ENCODE measurements at regions not wholly inside any gene's neighbourhood (a gene's known extent, or its start where the extent isn't known, plus 50 kb on each side); places are given as distances from the start of the nearest gene placed in this dataset.
A peak's percentile ranks its signal among the peaks of the same experiment; 100 is the strongest.
"Not testable (repeated sequence)": the region's sequence is repeated elsewhere in the genome, so short reads cannot be mapped to it uniquely, and the experiment has no call there.

- peak; percentile 6 for DNase-seq (ENCODE audit: low read depth)
These were observed 134.2 kb upstream of the SFSWAP start for GRCh38 chr12:131576734-131577133.

- no peak for DNase-seq (ENCODE audit: low read depth)
These were observed 133.1 kb upstream of the SFSWAP start for GRCh38 chr12:131577766-131578165.

- no peak for DNase-seq (ENCODE audit: low read depth)
These were observed 131.9 kb upstream of the SFSWAP start for GRCh38 chr12:131578828-131579470.

- DNase-seq (ENCODE audit: low read depth): no peak
These were observed 127.7 kb upstream of the SFSWAP start for GRCh38 chr12:131583090-131583712.

- DNase-seq (ENCODE audit: low read depth): no peak
These were observed 124.6 kb upstream of the SFSWAP start for GRCh38 chr12:131586269-131586668.

GRCh38 chr12:131586761-131587160, 124.1 kb upstream of the SFSWAP start:
- no peak for DNase-seq (ENCODE audit: low read depth)

GRCh38 chr12:131587565-131587964, 123.3 kb upstream of the SFSWAP start:
- DNase-seq (ENCODE audit: low read depth): no peak

GRCh38 chr12:131589221-131589897, 121.5 kb upstream of the SFSWAP start:
- DNase-seq (ENCODE audit: low read depth): no peak

- DNase-seq (ENCODE audit: low read depth): no peak
These were observed 120.9 kb upstream of the SFSWAP start for GRCh38 chr12:131589966-131590365.

GRCh38 chr12:131591136-131591535, 119.8 kb upstream of the SFSWAP start:
- no peak for DNase-seq (ENCODE audit: low read depth)

- DNase-seq (ENCODE audit: low read depth): no peak
These were observed 118.9 kb upstream of the SFSWAP start for GRCh38 chr12:131591714-131592709.

GRCh38 chr12:131592972-131593371, 117.9 kb upstream of the SFSWAP start:
- DNase-seq (ENCODE audit: low read depth): no peak

- no peak for DNase-seq (ENCODE audit: low read depth)
These were observed 117.5 kb upstream of the SFSWAP start for GRCh38 chr12:131593406-131593805.

GRCh38 chr12:131596115-131596514, 114.8 kb upstream of the SFSWAP start:
- no peak for DNase-seq (ENCODE audit: low read depth)

- no peak for DNase-seq (ENCODE audit: low read depth)
These were observed 113.6 kb upstream of the SFSWAP start for GRCh38 chr12:131597333-131597732.

- DNase-seq (ENCODE audit: low read depth): no peak
These were observed 112.2 kb upstream of the SFSWAP start for GRCh38 chr12:131598717-131599116.

- no peak for DNase-seq (ENCODE audit: low read depth)
These were observed 111.4 kb upstream of the SFSWAP start for GRCh38 chr12:131599190-131600159.

GRCh38 chr12:131600160-131600532, 110.7 kb upstream of the SFSWAP start:
- no peak for DNase-seq (ENCODE audit: low read depth)

- DNase-seq (ENCODE audit: low read depth): not testable (repeated sequence)
These were observed 109.4 kb upstream of the SFSWAP start for GRCh38 chr12:131601499-131601898.

GRCh38 chr12:131603106-131603938, 107.6 kb upstream of the SFSWAP start:
- no peak for DNase-seq (ENCODE audit: low read depth)
